ENCODE measurements at regions not wholly inside any gene's neighbourhood (a gene's known extent, or its start where the extent isn't known, plus 50 kb on each side); places are given as distances from the start of the nearest gene placed in this dataset.

GRCh38 chr2:5111581-5111980 lies 580.6 kb upstream of the SOX11 start:
- DNase-seq = no peak

- no peak for DNase-seq
Measured at GRCh38 chr2:5119046-5119445, 573.1 kb upstream of the SOX11 start.

GRCh38 chr2:5121121-5121520 lies 571.1 kb upstream of the SOX11 start:
- no peak for DNase-seq

GRCh38 chr2:5121642-5122041 lies 570.5 kb upstream of the SOX11 start:
- DNase-seq = no peak

- DNase-seq = no peak
Measured at GRCh38 chr2:5123582-5124196, 568.5 kb upstream of the SOX11 start.

GRCh38 chr2:5125017-5125730 lies 567.0 kb upstream of the SOX11 start:
- no peak for DNase-seq

GRCh38 chr2:5132281-5132680 lies 559.9 kb upstream of the SOX11 start:
- DNase-seq = no peak

GRCh38 chr2:5140347-5140746 lies 551.8 kb upstream of the SOX11 start:
- no peak for DNase-seq

GRCh38 chr2:5144159-5144558 lies 548.0 kb upstream of the SOX11 start:
- DNase-seq = no peak

- no peak for DNase-seq
Measured at GRCh38 chr2:5145053-5145452, 547.1 kb upstream of the SOX11 start.

GRCh38 chr2:5145801-5146200 lies 546.4 kb upstream of the SOX11 start:
- no peak for DNase-seq

- no peak for DNase-seq
Measured at GRCh38 chr2:5148392-5149085, 543.6 kb upstream of the SOX11 start.

GRCh38 chr2:5150871-5151270 lies 541.3 kb upstream of the SOX11 start:
- no peak for DNase-seq

- DNase-seq = no peak
Measured at GRCh38 chr2:5164776-5165525, 527.2 kb upstream of the SOX11 start.

- no peak for DNase-seq
Measured at GRCh38 chr2:5172923-5173322, 519.3 kb upstream of the SOX11 start.

- DNase-seq = no peak
Measured at GRCh38 chr2:5173876-5174535, 518.2 kb upstream of the SOX11 start.

GRCh38 chr2:5175231-5175630 lies 517.0 kb upstream of the SOX11 start:
- no peak for DNase-seq

- DNase-seq = no peak
Measured at GRCh38 chr2:5176764-5177163, 515.4 kb upstream of the SOX11 start.

- no peak for DNase-seq
Measured at GRCh38 chr2:5183031-5183430, 509.2 kb upstream of the SOX11 start.

GRCh38 chr2:5187283-5187682 lies 504.9 kb upstream of the SOX11 start:
- DNase-seq = no peak

- DNase-seq = no peak
Measured at GRCh38 chr2:5188636-5189035, 503.5 kb upstream of the SOX11 start.

- no peak for DNase-seq
Measured at GRCh38 chr2:5190023-5190422, 502.2 kb upstream of the SOX11 start.

- no peak for DNase-seq
Measured at GRCh38 chr2:5195636-5196035, 496.5 kb upstream of the SOX11 start.
